ACC112 (cell line): ENCODE measurements at regions not wholly inside any gene's neighbourhood (a gene's known extent, or its start where the extent isn't known, plus 50 kb on each side); places are given as distances from the start of the nearest gene placed in this dataset.

Experiments
- H2AFZ ChIP-seq: fragments of 200-600 bp; sonication (generic); one replicate; pipeline ENCODE4 v1.6.0; 2017; ENCODE audit warnings: antibody characterized with exemption, low read length; ENCODE audit not compliant: unreplicated experiment
- H3K27ac ChIP-seq: fragments of 200-600 bp; sonication (generic); 2 replicates; pipeline ENCODE4 v1.5.1; 2014; ENCODE audit warnings: low read depth, mild to moderate bottlenecking, antibody characterized with exemption, low read length, moderate library complexity
- H3K27me3 ChIP-seq: fragments of 200-600 bp; sonication (generic); 2 replicates; pipeline ENCODE4 v1.6.1; 2014; ENCODE audit warnings: mild to moderate bottlenecking, antibody characterized with exemption, low read length, moderate library complexity, mixed read lengths; ENCODE audit not compliant: insufficient read depth
- H3K36me3 ChIP-seq: fragments of 200-600 bp; sonication (generic); 2 replicates; pipeline ENCODE4 v1.6.1; 2016; ENCODE audit warnings: mild to moderate bottlenecking, antibody characterized with exemption, low read length, moderate library complexity, mixed read lengths; ENCODE audit not compliant: insufficient read depth
- H3K4me1 ChIP-seq: fragments of 200-600 bp; sonication (generic); one replicate; pipeline ENCODE4 v1.6.1; 2016; ENCODE audit warnings: low read length, mixed read lengths; ENCODE audit not compliant: insufficient read depth, unreplicated experiment, control insufficient read depth
- H3K4me3 ChIP-seq: fragments of 200-600 bp; sonication (generic); 2 replicates; pipeline ENCODE4 v1.5.1; 2014; ENCODE audit warnings: mild to moderate bottlenecking, low read depth, low read length
- H3K79me2 ChIP-seq: fragments of 200-600 bp; sonication (generic); one replicate; pipeline ENCODE4 v1.6.0; 2016; ENCODE audit warnings: low read length; ENCODE audit not compliant: control insufficient read depth, unreplicated experiment, insufficient read depth

DNA sequence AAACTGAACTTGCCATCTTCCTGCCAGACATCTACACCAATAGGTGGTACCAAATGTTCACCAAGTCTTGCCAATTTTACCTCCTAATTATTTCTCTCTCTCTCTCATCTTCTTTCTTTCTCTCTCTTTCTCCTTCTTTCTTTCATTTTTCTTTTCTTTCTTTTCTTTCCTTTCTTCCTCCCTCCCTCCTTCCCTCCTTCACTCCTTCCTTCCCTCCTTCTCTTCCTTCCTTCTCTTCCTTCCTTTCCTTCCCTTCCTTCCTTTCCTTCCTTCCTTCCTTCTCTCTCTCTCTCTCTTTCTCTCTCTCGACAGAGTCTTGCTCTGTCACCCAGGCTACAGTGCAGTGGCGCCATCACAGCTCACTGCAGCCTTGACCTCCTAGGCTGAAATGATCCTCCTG is 55.4 kb upstream of the PSMA6 start:
- H3K4me1 ChIP-seq = no peaks in the 10 kb centered on the region
- no peaks in the 10 kb centered on the region for H3K36me3 ChIP-seq
- H2AFZ ChIP-seq = no peak overlapping the region
- H3K79me2 ChIP-seq = no peaks in the 10 kb centered on the region
- no peak overlapping the region for H3K4me3 ChIP-seq
- H3K27ac ChIP-seq = no peak overlapping the region
- no peaks in the 10 kb centered on the region for H3K27me3 ChIP-seq

DNA sequence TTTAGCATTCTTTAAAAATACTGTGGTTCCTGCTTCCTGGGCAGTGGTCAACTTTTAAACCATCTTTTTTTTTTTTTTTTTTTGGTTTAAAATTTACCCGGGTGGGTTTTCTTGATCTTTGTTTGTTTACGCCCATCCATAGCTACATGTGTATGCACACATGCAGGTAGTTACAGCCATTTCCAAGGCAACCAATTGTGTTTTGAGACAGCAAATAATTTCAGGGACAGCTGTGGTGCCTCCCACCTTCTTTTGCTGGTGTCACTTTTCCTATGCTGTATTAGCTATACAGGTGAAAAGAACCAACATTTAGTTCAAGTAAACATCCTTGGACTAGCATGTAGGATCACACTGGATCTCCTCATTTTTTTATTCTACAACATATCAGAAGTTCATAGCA is 52.0 kb upstream of the PSMA6 start:
- no peaks in the 10 kb centered on the region for H3K4me1 ChIP-seq
- no peaks in the 10 kb centered on the region for H3K79me2 ChIP-seq
- no peaks in the 10 kb centered on the region for H3K27me3 ChIP-seq
- no peak overlapping the region for H3K27ac ChIP-seq
- H3K36me3 ChIP-seq = no peaks in the 10 kb centered on the region
- no peak overlapping the region for H2AFZ ChIP-seq
- no peak overlapping the region for H3K4me3 ChIP-seq
